ENCODE measurements at regions not wholly inside any gene's neighbourhood (a gene's known extent, or its start where the extent isn't known, plus 50 kb on each side); places are given as distances from the start of the nearest gene placed in this dataset.

DNA sequence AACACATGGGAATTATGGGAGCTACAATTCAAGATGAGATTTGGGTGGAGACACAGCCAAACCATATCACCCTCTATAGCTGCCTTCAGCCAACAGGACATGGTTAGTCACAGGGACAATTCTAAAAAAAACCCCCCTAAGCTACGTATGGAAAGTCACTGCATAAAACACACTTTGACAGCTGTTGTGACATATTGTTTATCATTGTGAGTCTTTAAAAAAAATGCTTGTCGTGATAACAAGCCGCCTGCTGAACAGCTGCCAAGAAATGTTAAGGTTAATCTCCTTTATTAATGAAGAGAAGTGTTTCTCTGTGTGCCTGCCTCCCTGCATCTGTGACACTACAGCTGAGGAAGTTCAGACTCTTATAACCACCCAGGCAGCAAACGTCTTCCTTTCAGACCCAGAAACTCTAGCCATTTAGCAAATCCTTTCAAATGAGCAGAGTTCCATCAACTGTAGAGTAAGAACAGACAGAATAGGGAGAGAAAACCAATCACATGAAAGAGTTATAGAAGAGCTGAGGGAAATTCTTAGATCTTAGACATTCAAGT, 1459.6 kb upstream of the TMEM132C start:
- DNase-seq (ENCODE audit: low read depth in 2 of 2): no peak

DNA sequence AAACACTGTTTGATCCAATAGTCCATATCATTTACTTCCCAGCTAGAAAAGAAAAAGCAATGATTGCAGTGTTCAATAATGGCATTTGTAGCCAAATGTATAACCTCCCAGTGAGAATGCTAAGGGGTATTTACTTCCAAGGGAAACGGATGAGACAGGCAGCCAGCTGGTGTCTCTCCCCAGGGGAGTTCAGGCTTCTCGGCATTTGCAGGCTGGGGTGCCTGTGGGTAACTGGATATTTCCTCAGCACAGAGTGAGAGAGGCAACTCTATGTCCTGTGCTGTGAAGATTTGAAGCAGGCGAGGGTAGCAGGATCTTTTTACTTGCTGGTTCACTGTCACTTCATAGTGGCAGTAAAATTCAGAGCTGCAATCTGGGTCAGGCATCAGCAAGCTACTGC, 1455.6 kb upstream of the TMEM132C start:
- DNase-seq (ENCODE audit: low read depth in 2 of 2): no peak

DNA sequence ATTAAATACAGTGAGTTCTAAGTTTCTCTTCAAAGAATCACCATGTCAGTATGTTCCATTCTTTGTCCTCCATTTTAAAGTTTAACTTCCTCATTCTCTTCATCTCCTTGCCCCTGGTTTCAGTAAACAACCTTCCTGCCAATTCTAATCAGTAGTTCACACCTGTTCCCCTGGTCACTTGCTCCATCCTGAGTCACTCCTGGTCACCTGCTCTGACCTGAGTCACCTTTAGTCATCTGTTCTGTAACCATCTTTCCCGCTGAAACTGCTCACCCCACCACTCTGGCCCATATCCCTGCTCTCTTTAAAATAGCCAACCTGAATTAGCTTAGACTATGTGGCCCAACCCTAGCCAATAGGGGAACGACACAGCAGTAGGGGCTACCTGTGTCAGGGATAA, 1447.4 kb upstream of the TMEM132C start:
- no peak for DNase-seq (ENCODE audit: low read depth in 2 of 2)

DNA sequence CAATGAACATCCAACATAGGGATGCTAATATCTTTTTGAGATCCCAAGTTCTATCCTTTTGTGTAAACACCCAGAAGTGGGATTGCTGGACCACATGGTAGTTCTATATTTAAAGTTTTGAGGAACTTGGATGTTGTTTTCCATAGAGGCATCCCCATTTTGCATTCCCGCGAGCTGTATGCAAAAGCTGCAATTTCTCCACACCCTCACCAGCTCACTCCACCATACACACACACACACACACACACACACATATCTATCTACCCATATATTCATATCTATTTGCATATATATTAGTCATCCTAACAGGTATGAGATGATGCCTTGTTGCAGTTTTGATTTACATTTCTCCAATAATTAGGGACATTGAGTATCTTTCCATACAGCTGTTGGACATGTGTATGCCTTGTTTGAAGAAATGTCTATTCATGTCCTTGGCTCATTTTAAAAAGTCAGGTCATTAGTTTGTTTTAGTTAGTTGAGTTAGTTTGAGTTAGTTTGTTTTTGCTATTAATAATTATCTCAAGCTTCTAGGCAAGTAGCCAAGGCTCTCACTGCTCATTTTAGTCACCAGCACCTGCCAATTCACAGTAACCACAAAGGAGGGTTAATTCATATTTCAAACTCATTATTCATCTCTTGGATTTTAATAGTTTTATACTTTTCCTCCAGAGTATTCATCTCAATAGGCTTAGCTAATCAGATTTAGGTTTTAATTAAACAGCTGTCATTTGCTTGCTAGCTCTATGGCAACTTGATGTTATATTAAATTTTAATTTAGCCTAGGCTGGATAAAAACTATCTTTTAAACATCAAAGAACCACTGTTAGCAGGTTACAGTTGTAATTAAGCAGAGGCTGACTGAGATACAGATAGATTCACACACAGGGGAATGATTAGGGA, 1435.9 kb upstream of the TMEM132C start:
- DNase-seq (ENCODE audit: low read depth in 2 of 2): no peak

DNA sequence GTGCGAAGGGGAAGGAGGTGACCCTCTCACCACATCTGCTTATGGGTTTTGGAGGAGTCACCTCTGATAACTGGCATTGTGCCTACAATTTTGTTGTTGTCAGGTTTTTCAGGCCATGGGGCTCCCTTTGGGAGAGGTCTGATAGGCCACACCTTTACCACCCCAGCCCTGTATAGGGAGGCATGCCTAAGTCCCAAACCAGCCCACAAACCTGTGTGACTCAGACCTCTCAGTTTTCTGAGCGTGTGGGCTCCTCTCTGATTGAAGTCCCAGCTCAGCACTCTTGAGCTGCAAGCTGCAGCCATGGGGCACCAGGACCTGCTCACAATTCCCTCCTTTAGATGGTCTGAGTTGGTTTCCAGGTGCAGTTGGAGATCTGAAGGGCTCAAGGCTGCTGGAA, 1429.3 kb upstream of the TMEM132C start:
- DNase-seq (ENCODE audit: low read depth in 2 of 2): no peak

DNA sequence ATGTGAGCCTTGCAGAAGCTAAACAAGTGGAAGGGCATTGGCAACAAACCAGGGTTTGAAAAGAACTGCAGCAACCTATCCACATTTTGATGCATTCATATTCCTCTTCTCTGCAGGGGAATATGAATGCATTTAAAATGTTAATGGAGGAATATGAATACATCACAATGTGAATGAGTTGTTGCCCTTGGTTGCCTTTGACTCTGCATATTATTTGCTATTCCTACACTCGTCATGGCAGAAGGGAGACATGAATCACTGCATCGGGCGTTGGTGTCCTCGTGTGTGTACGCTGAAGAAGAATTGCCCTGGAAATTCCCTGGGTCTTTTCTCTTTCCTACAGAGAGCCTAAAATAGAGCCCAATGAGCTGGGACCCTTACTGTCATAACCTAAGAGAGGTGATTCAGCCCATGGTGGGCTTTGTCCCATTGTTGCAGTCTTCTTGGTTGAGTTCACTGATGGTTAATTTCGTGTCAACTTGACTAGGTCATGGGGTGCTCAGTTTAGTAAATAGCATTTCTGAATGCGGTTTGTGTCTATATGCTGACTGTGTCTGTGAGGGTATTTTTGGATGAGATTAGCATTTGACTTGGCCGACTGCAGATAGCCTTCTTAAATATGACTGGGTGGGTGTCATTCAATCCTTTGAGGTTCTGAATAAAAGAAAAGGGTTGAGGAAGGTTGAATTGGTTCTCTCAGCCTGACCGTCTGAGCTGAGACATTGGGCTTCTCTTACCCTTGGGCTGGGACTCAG, 1422.9 kb upstream of the TMEM132C start:
- DNase-seq (ENCODE audit: low read depth in 2 of 2): no peak

DNA sequence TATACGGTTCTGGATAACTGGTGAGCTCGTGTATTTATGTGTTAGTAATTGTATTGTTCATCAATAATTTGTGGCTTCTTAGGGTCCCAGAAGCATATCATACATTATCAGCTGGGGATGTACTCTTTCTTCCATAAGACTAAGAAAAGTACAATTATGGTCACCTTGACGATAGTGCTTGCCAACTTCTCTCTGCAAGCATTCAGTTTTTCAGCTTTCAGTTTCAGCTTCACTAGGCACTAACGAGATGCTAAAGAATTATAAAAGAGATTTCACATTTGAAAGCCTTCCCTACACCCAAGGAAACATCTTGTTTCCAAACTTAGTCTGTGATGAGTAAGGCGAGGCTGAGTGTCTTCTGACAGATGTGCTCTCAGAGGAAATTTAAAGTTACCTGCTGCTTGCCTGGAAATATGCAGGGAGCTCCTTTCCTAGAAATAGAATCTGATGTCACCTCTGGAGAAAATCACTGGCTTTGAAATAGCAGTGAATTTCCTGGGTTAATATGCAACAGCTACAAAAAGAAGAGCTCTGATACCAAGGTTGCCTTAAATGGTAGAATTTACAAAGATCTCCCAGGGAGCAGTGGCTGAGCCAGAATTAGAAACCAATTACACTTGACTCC, 1419.9 kb upstream of the TMEM132C start:
- DNase-seq (ENCODE audit: low read depth in 2 of 2): no peak

DNA sequence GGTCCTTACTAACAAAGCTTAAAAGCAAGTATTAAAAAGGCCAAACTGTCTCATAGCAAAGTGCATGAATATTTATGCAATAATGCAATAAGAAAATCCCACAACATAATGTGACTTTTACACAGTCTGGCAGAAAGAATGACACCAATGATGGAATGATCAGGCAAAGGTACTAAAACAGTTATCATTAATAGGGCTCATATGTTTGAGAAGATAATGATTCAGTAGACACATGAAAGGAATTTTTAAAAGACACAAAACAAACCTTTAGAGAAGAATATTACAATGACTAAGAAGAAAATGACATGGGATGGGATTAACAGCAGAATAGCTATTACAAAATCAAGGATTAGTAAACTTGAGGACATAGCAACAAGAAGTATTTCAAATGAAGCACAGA, 1411.2 kb upstream of the TMEM132C start:
- no peak for DNase-seq (ENCODE audit: low read depth in 2 of 2)

DNA sequence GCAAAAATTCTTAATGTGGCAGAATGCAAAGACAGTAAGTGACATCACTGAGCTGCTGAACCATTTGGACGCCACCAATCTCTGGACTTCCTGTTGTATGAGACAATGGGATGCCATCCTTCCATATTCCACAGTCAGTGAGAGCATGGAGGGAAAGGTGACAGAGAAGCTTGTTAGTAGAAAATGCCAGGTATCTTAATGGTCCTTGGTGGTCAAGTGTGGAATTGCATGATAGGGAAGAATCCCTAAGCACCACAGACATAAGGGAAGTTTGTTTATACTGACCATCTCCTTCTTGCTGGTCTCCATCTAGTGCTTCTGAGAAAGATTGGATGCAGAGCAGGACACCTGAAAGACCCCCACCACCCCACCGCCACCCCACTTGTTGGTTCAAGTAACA, 1410.0 kb upstream of the TMEM132C start:
- DNase-seq (ENCODE audit: low read depth in 2 of 2): no peak

DNA sequence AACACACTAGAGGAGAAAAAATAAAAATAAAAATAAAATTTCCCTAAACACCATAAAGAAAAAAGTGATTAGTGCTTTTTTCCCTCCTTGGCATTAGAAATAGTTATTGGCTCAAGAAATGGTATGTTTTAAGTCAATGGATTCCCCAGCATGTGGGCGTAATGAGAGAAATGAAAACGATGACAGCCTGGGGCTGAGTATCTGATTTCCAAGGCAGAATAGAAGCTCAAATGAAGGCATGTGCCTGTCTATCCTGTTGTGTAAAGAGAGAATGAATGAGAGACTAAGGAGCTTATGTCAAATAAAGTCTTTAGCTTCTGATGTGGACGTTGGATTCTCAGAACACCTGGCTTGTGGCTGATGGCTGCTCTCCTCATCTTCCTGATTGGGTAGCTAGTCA, 1408.4 kb upstream of the TMEM132C start:
- DNase-seq (ENCODE audit: low read depth in 2 of 2): no peak

DNA sequence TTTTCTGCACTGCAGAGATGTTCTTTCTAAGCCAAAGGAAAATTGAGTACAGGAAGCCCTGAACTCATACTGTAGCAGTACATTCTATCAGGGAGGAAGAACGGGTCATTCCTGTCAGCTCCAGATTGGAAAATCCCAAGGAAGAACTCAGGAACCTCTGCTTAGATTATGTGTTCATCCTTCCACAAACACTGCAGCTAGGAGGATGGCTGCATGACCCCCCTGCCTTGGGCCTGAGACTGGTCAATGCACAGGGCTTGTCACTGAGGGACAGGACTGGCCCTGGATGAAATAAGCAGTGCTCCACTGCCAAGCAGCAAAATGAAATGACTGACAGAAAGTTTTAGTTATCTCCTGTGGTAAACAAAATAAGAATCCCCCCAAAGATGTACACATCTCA, 1406.8 kb upstream of the TMEM132C start:
- DNase-seq (ENCODE audit: low read depth in 2 of 2): no peak

DNA sequence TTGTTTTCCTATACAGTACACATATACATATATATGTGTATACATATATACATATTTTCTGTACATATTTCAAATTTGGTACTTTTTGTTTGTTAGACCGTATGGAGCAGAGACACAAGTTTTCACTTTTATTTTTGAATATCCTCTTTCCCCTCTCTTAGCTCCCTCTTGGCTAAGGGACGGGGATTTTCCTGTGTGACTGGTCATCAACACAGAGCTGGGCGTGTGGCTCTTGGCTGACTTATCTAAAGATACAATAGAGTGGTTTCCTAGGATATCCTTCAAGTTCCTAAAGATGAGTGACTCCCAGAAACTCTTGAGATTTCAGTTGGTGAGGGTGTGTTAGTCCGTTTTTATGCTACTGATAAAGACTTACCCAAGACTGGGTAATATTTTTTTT, 1404.5 kb upstream of the TMEM132C start:
- no peak for DNase-seq (ENCODE audit: low read depth in 2 of 2)

DNA sequence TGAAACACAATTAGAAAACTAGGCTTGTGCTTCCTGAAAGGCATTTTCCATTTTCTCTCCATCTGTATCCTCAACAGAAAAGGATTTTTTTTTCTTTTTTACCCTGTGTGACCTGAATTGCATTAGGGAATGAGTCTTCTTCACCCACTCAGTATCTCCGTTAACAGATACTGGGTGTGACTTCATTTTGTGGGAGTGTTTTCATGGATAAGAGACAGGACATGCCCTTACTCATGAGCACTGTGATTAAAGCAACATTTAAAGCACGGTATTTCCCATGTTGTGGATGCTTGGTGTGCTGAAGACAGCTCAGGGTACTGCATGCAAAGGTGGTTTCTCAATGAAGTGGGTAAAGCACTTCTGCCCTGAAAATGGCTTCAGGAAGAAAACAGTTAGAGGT, 1397.3 kb upstream of the TMEM132C start:
- DNase-seq (ENCODE audit: low read depth in 2 of 2): no peak

DNA sequence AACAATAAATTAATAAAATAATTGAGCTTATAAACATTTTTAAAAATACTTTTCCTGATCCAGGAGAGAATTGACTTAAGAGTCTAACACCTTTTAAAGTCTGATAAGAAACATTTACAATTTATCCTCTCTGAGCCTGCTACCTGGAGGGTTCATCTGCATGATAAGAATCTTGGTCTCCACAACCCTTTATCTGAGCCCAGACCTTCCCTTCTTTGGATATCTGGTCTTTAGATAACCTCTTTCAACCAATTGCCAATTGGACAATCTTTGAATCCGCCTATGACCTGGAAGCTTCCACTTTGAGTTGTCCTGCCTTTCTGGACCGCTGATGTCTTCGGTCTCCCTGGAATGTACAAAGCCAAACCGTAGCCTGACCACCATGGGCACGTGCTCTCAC, 1393.3 kb upstream of the TMEM132C start:
- no peak for DNase-seq (ENCODE audit: low read depth in 2 of 2)

DNA sequence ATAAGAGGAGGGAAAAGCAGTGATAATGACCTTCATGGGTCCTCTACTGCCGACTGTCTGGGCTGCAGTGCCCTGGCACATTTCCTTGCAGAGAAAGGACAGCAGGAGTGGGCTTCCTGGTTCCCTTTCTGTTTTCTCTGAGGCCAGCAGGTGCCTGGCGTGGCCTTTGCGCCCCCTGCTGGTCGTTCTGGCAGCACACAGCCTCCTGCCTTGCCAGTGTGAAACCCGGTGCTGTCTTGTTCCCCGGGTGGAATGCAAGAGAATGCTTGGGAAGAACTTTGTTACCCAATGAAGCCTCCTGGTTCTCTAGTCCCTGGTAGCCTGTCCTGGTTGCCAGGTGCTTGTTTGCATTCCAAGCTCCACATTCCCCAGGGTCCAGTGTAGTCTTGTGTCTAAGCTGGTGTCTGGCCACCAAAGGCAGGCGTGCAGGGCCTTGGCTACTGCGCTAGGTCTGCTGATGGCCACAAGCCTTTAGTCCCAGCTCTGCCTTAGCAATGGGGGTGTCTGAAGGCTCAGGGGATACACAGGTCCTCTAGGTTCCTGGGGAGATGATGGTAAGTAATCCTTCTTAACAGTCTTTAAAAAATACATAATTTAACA, 1392.4 kb upstream of the TMEM132C start:
- peak; percentile 14 to 46 for DNase-seq (ENCODE audit: low read depth in 2 of 2)

DNA sequence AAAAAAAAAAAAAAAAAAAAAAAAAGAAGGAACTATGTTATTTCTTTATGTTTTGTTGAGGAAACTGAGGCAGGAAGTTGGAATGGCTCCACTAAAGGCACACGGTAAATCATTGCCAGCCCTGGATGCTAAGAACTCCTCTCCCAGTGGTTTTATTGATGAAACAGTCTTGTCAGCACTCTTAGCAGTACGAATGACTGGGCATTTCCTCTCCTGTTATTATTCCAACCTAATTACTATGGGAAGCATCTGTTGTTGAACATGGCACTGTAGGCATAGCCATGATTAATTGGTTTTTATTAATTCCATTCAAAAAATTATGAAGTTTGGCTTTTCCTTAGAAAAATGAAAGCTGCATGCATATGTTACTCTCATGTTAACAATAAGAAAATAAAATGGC, 1387.1 kb upstream of the TMEM132C start:
- DNase-seq (ENCODE audit: low read depth in 2 of 2): no peak

DNA sequence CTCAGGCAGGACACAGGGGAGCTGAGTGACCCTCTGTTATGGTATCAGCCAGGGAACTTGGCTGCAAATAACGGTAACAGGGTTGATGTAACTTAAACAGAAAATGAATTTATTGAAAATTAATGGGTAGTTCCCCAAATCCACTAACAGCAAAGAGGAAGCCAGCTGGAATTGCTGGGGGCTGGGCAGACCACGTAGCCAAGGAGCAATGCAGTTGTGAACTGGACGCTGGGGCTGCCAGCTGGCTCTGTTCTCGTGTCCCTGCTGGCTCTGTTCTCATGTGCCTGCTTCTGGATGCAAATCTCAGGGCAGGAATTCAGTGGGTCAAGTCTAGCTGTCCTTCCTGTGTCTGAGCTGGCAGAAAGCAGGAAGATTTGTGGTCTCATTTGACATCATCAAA, 1383.3 kb upstream of the TMEM132C start:
- DNase-seq (ENCODE audit: low read depth in 2 of 2): no peak

DNA sequence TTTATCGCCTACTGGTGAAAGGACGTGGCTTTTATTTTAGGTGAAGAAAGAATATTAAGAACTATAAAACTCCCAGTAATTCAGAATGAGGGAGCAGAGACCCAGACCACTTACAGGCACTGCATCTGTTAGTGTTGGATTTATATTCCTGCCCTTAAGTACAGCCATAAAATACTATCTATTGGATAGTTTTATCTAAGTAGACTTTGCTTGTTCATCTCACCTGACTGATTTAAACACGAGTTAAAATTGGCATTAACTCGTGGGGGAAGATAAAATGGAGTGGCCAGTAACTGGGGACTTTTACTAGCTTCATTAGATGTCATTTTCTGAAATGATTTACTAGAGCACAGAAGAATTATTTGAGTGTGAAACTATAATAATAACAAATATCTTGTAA, 1377.5 kb upstream of the TMEM132C start:
- no peak for DNase-seq (ENCODE audit: low read depth in 2 of 2)

DNA sequence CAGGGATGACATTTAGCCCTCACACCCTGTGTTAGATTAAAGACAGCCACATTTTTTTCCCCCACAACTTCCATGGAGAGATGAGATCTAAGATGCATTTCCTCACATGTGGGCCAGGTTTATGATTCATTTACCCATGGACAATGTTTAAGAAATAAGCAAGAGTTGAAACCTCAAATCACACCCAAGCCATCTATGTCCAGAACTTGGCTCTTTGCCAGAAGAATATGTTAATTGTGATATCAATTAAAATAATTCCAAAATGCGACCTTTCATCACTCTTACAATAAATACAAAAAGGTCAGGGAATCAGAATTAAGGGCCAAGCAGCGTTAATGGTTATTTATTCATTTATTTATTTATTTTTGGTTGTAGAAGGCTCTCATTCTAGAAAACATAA, 1376.9 kb upstream of the TMEM132C start:
- no peak for DNase-seq (ENCODE audit: low read depth in 2 of 2)

DNA sequence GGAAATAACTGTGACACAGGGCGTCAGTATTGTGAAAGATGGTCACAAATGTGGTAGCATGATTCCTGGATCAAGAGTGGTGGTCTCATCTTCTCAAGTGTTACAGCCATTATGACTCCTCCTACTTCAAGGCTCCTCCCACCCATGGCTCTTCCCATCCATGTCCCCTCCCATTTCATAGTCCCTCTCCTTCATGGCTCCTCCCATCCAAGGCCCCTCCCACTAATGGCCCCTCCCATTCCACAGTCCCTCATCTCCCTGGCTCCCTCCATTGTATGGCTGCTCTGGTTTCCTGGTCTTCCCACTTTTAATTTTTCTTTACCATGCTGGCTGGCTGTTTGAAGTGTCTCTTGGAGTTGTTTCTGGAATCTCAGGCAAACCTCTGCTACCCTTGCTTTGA, 1375.2 kb upstream of the TMEM132C start:
- no peak for DNase-seq (ENCODE audit: low read depth in 2 of 2)

DNA sequence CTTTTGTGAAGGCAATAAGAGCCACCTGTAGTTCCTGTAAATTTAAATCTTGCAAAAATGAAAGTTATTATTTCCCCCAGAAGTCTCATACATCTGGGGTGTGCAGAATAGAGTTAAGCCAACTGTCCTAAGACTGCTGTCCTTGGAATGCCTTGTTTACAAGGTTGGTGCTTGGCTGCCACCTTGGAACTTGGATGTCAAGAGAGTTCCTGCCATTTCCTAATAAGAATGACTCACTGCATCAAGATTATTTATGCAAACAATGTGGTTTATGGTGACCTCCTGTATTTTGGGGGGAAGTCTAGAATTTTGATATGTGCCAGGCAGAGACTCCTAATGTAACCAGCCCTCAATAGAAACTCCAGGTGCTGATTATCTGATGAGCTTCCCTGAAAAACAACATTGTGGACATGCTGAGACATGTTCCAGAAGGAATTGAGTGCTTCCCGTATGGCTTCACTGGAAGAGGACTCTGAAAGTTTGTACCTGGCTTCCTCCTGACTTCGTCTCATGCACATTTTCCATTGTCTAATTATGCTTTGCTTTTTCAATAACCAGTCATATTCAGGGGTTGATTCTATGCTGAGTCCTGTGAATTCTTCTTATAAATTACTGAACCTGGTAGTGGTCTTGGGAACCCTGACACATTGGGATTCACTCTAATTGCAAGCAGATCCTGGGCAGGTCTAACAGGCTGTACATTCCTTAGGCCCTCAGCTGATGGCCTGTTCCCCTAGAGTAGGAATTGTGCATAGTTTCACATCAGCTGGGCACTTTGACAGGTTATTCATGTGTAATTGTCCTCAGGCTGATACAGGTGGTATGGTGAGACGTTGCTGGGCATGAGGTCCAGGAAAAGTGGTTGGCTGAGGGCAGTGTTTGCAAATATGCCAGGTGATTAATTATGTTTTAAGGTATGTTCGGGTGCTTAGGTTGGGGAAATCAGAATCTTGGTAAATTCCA, 1370.7 kb upstream of the TMEM132C start:
- DNase-seq (ENCODE audit: low read depth in 2 of 2): no peak

Data from lung microvascular endothelial cell (primary cell).